AG04450 (cell line): ENCODE measurements at regions not wholly inside any gene's neighbourhood (a gene's known extent, or its start where the extent isn't known, plus 50 kb on each side); places are given as distances from the start of the nearest gene placed in this dataset.

Experiments
- CTCF ChIA-PET: fragments of 300-600, 350-600 bp; formaldehyde crosslinking; extraction: SDS; loops from one replicate; lab custom pipeline; 2022; ENCODE audit warnings: antibody characterized with exemption, inconsistent platforms; lab: Charles Lee
- POLR2A ChIA-PET: fragments of 350-600 bp; formaldehyde crosslinking; extraction: SDS; loops from one replicate; lab custom pipeline; 2021; ENCODE audit warnings: antibody characterized with exemption, inconsistent platforms; lab: Yijun Ruan, JAX
- DNase-seq: peaks from one replicate; pipeline ENCODE4 v3.0.0-alpha.2; 2011; ENCODE audit warnings: low read depth, low spot score
- H3K27ac ChIP-seq: one replicate; pipeline ENCODE4 v1.5.1; 2012; ENCODE audit warnings: low read depth, low read length, control low read depth
- H3K27me3 ChIP-seq: one replicate; pipeline ENCODE4 v1.6.0; 2012; ENCODE audit warnings: low read length; ENCODE audit not compliant: control insufficient read depth, insufficient read depth
- H3K4me3 ChIP-seq: 2 replicates; pipeline ENCODE4 v1.5.1; 2011; ENCODE audit warnings: mild to moderate bottlenecking, low read depth, low read length, control low read depth
- H3K9me3 ChIP-seq: 2 replicates; pipeline ENCODE4 v1.5.1; 2012; ENCODE audit warnings: low read length; ENCODE audit not compliant: control insufficient read depth, insufficient read depth
- TF ChIP-seq, protein P1 (sequence below): IDR thresholded peaks from 2 replicates; pipeline ENCODE4 v1.5.1; 2011; ENCODE audit warnings: low read depth, low read length, control low read depth, inconsistent platforms

DNA sequence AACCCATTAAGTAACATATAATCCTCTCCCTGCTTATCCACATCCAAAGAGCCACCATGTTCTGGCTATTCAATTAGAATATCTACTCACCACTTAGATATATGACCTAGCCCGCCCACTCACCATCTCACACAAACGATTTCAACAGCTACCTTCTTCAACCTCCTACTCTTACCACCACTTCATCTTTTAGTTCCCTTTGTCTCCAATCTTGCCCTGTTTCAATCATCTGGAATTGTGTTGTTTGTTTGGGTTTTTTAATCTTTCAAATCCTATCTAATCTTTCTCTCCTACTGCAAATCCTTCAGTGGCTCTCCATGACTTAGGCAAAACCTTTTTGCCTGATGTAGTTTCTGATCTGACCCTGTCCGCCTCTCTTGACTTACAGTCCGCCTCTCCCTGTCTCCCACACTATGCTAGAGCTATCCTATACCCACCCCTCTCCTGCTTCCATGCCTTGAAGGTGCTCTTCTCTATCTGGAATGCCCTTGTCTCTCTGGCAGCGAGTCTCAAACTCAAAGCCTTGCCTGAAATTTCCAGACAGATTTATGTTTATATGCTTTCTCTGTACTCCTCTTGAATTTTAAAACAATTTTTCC is 161.0 kb upstream of the CRY1 start:
- no peak overlapping the region for H3K27ac ChIP-seq
- ChIA-PET CTCF (interaction anchor here (0.8 kb wide), 1 partner anchor 122 kb away, joined by 3 read pairs; no protein-coding TSS in a partner anchor), POLR2A (no interaction called here)
- no peaks in the 10 kb centered on the region; the same call in 1 of the 2 replicates for H3K9me3 ChIP-seq
- TF ChIP-seq, protein P1, sequence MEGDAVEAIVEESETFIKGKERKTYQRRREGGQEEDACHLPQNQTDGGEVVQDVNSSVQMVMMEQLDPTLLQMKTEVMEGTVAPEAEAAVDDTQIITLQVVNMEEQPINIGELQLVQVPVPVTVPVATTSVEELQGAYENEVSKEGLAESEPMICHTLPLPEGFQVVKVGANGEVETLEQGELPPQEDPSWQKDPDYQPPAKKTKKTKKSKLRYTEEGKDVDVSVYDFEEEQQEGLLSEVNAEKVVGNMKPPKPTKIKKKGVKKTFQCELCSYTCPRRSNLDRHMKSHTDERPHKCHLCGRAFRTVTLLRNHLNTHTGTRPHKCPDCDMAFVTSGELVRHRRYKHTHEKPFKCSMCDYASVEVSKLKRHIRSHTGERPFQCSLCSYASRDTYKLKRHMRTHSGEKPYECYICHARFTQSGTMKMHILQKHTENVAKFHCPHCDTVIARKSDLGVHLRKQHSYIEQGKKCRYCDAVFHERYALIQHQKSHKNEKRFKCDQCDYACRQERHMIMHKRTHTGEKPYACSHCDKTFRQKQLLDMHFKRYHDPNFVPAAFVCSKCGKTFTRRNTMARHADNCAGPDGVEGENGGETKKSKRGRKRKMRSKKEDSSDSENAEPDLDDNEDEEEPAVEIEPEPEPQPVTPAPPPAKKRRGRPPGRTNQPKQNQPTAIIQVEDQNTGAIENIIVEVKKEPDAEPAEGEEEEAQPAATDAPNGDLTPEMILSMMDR: no peak
- no peak for DNase-seq
- peaks cover 5% of the 10 kb centered on the region for H3K27me3 ChIP-seq
- no peak overlapping the region for H3K4me3 ChIP-seq

DNA sequence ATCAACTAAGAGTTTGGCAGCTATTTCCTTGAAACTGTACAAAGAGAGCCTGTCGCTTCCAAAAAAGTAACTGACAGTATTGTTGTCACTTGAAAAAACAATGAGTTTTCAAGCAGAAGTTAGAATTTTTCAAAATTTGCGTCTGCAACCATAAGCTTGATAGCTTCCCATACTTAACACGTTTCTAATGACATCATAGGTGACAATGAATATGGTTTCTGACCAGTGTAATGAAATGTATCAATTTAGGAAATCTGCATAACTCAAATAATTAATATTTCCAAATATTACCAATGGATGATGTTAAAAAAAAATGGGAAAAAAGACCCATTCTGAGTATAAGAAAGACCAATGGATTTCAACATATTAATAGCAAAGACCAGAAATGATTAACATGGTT is 165.4 kb upstream of the CRY1 start:
- TF ChIP-seq, protein P1: no peak
- H3K4me3 ChIP-seq: no peak overlapping the region
- no peak overlapping the region for H3K27ac ChIP-seq
- POLR2A ChIA-PET: no interaction called here
- H3K27me3 ChIP-seq: peaks cover 5% of the 10 kb centered on the region
- DNase-seq: no peak
- no peaks in the 10 kb centered on the region; the same call in 1 of the 2 replicates for H3K9me3 ChIP-seq
- CTCF ChIA-PET: no interaction called here

DNA sequence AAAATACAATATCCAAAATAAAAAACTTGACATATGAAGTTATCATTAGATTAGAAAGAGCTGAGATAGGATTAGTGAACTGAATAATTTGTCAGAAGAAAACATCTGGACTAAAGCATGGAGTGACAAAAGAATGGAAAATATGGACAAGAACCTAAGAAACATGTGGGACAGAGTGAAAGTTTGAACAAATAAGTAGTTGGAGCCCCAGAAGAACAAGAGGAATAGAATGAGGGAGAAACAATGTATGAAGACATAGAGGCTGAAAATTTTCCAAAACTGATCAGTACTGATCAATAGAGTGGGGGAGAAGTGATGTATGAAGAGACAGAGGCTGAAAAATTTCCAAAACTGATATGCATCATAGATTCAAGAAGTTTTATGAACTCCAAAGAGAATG is 170.6 kb upstream of the CRY1 start:
- ChIA-PET POLR2A (no interaction called here), CTCF (no interaction called here)
- H3K27me3 ChIP-seq: no peaks in the 10 kb centered on the region
- TF ChIP-seq, protein P1: no peak
- H3K9me3 ChIP-seq: no peaks in the 10 kb centered on the region
- DNase-seq: no peak
- no peak overlapping the region for H3K27ac ChIP-seq
- no peak overlapping the region for H3K4me3 ChIP-seq

DNA sequence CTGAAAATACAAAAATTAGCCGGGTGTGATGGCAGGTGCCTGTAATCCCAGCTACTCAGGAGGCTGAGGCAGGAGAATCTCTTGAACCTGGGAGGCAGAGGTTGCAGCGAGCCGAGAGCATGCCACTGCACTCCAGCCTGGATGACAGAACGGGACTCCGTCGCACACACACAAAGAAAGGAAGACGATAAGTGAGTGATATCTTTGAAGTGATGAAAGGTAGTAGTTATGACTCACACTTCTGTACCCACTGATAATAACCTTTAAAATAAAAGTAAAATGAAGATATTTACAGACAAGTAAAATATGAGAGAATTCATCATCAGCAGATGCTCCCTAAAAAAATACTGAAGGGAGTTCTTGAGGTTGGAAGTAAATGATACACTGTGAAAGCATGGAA is 171.3 kb upstream of the CRY1 start:
- Histone ChIP-seq H3K27ac (no peak overlapping the region), H3K4me3 (no peak overlapping the region), H3K9me3 (no peaks in the 10 kb centered on the region), H3K27me3 (no peaks in the 10 kb centered on the region)
- ChIA-PET CTCF (no interaction called here), POLR2A (no interaction called here)
- DNase-seq: no peak
- TF ChIP-seq, protein P1: no peak

DNA sequence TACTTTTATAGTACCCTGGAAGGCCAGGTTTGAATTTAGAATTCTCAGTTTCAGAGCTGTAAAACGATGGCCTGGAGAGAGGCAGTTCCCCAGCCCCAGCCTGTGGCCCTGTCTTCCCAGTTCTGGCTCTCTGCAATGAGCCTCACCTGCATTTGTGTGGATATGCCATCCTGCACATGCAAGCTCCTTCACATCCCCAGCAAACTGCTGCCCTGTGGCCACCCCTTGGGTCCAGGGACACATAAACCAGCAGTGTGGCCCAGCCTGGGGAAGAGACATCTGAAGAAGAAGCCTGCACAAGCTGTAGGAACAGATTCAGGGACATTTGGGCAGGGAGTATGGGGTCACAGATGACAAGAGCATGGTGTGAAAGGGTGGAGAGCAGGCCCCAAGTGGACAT is 174.3 kb upstream of the CRY1 start:
- H3K9me3 ChIP-seq: no peaks in the 10 kb centered on the region
- no peak overlapping the region for H3K4me3 ChIP-seq
- no peaks in the 10 kb centered on the region for H3K27me3 ChIP-seq
- no peak overlapping the region for H3K27ac ChIP-seq
- DNase-seq: no peak
- ChIA-PET CTCF (no interaction called here), POLR2A (no interaction called here)
- TF ChIP-seq, protein P1: no peak
